GM06990 (cell line): ENCODE measurements at regions not wholly inside any gene's neighbourhood (a gene's known extent, or its start where the extent isn't known, plus 50 kb on each side); places are given as distances from the start of the nearest gene placed in this dataset.

Experiments used
- DNase-seq: peaks from one replicate; pipeline ENCODE4 v3.0.0-alpha.2; 2011; ENCODE audit not compliant: insufficient read length; ENCODE audit errors: extremely low read depth
- H3K27me3 ChIP-seq: replicated peaks from 2 replicates; pipeline ENCODE4 v1.6.0; 2011; ENCODE audit warnings: low read length; ENCODE audit not compliant: control insufficient read depth, insufficient read depth
- H3K36me3 ChIP-seq: 2 replicates; pipeline ENCODE4 v1.5.1; 2011; ENCODE audit warnings: low read length; ENCODE audit not compliant: control insufficient read depth, insufficient read depth
- H3K4me3 ChIP-seq: replicated peaks from 2 replicates; pipeline ENCODE4 v1.5.1; 2011; ENCODE audit warnings: low read depth, mild to moderate bottlenecking, control low read depth, low read length
- CTCF ChIP-seq: IDR thresholded peaks from 2 replicates; pipeline ENCODE4 v1.5.1; 2011; ENCODE audit warnings: low read length, control low read depth, mild to moderate bottlenecking, inconsistent platforms; ENCODE audit not compliant: insufficient read depth, poor library complexity, severe bottlenecking

- Histone ChIP-seq H3K4me3 (no peak overlapping the region), H3K27me3 (no peaks in the 10 kb centered on the region), H3K36me3 (no peaks in the 10 kb centered on the region)
- DNase-seq = no peak
- TF ChIP-seq CTCF = no peak
These were observed 328.5 kb downstream of the CDH26 start for GRCh38 chr20:60286764-60287163.

GRCh38 chr20:60288945-60289344 is 330.7 kb downstream of the CDH26 start:
- no peaks in the 10 kb centered on the region for H3K36me3 ChIP-seq
- H3K4me3 ChIP-seq = no peak overlapping the region
- no peaks in the 10 kb centered on the region for H3K27me3 ChIP-seq
- no peak for DNase-seq
- no peak for TF ChIP-seq CTCF

GRCh38 chr20:60292001-60292520 is 333.8 kb downstream of the CDH26 start:
- Histone ChIP-seq H3K36me3 (no peaks in the 10 kb centered on the region), H3K4me3 (no peak overlapping the region), H3K27me3 (no peaks in the 10 kb centered on the region)
- no peak for TF ChIP-seq CTCF
- DNase-seq = no peak

- DNase-seq = no peak
- no peak for TF ChIP-seq CTCF
- Histone ChIP-seq H3K4me3 (no peak overlapping the region), H3K36me3 (no peaks in the 10 kb centered on the region), H3K27me3 (no peaks in the 10 kb centered on the region)
These were observed 336.4 kb downstream of the CDH26 start for GRCh38 chr20:60294632-60295031.

GRCh38 chr20:60295214-60295613 is 337.0 kb downstream of the CDH26 start:
- no peak for TF ChIP-seq CTCF
- Histone ChIP-seq H3K4me3 (no peak overlapping the region), H3K27me3 (no peaks in the 10 kb centered on the region), H3K36me3 (no peaks in the 10 kb centered on the region)
- DNase-seq = no peak

GRCh38 chr20:60297649-60298048 is 339.4 kb downstream of the CDH26 start:
- no peak for DNase-seq
- H3K36me3 ChIP-seq = no peaks in the 10 kb centered on the region
- TF ChIP-seq CTCF = no peak
- no peaks in the 10 kb centered on the region for H3K27me3 ChIP-seq
- H3K4me3 ChIP-seq = no peak overlapping the region
